CD4-positive, alpha-beta T cell treated with Interleukin-4 for 1 hour (primary cell): ENCODE measurements at regions not wholly inside any gene's neighbourhood (a gene's known extent, or its start where the extent isn't known, plus 50 kb on each side); places are given as distances from the start of the nearest gene placed in this dataset.

ENCODE experiments used
- DNase-seq, 2 donors: peaks; one replicate each; pipeline ENCODE4 v3.0.0-alpha.2; 2020 to 2022

DNA sequence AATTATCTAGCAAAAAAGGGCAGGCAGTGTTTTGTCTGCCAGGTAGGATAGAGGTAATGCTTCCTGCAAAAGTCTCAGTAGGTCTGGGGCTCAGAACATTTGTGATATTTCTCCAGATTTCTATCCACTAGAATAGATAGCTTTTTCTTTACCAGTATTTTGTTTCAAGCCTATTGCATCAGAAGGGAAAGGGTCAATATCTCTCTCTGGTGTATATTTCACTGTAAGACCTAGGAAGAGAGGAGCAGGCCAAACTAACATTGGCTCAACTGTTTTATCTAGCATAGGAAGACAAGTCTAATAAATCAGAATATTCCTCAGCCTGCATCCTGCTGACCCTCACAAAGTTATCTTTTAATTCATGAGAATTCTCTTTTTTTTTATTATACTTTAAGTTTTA, 106.7 kb upstream of the DAAM1 start:
- no peak for DNase-seq

DNA sequence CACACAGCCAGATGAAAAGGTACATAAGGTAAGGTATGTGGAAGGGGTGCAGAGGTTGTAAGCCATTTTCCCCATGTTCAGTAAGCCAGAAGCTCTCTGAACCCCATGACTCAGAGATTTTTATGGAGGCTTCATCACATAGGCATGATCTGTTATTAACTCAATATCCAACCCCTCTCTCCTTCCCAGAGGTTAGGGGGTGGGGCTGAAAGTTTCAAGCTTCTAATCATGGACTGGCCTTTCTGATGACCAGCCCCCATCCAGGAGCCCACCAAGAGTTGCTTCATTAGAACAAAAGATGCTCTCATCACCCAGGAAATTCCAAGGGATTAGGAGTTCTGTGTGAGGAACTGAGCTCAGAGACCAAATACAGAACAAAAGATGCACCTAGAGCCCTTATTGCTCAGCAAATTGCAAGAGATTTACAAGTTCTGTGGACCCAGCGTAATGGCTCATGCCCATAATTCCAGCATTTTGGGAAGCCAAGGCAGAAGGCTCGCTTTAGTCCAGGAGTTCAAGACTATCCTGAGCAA, 103.2 kb upstream of the DAAM1 start:
- no peak for DNase-seq

GRCh38 chr14:59086241-59086882, 102.1 kb upstream of the DAAM1 start:
- DNase-seq: no peak

DNA sequence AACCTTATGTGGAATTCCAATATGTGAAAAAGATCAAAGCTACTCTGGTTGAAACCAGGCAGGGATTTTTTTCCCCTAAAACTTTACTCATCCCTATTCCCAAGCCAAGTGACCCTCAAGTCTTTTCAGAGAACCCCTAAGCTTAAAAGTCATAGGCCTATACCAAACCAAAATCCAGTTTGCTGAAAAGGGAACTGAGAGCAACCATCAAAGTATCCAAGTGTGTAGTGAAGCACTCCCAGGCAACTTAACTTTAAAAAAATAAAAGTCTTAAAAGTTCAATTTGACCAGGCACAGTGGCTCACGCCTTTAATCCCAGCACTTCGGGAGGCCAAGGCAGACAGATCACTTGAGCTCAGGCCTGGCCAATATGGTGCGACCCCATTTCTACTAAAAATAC, 101.2 kb upstream of the DAAM1 start:
- DNase-seq: no peak

DNA sequence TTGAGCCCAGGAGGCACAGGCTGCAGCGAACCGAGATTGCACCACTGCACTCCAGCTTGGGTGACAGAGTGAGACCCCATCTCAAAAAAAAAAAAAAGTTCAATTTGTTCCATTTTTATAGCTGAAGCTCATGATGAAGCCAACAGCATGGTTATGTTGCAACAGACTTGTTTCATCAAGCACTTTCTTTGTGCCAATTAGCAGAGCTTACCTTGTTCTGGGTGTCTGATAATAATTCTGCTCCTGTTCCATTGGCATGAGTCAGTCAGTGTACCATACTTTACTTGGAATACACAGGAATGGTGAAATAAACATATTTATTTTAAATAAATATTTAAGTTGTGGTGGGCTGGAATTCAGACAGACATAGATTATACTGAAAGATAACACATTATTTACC, 100.8 kb upstream of the DAAM1 start:
- no peak for DNase-seq

DNA sequence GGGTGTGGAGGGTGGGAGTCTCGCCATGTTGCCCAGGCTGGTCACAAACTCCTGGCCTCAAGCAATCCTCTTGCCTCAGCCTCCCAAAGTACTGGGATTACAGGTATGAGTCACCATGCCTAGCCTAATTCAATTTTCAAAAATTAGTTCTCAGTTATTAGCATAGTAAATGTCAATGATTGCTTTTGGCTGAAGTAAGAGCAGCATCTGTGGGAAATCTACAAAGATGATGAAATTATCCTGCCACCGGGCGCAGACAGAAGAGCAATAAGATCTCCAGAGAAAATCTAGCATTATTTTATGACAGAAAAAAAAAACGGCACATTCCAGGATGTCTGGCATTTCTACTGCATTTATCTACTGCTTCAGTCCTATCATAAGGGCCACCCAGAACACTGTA, 97.9 kb upstream of the DAAM1 start:
- no peak for DNase-seq

DNA sequence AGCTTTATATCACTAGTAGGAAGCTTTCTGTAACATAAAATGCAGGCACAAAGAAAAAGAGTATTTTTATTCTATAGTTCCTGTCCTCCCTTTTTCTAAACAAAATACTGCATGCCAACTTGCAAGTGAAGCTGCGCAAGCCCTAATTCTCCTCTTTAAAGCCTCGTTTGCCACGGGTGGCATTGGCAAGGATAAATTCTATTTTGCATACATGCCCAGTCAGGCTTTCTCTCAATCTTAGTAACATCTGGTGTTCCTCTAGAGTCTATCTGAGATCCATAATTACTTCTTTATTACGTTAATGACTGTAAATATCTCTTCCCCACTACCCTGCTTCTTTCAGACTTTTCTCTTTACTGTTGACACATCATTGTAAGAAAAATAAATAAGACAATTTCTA, 97.1 kb upstream of the DAAM1 start:
- no peak for DNase-seq

- no peak for DNase-seq
These were observed 96.5 kb upstream of the DAAM1 start for GRCh38 chr14:59091976-59092375.

DNA sequence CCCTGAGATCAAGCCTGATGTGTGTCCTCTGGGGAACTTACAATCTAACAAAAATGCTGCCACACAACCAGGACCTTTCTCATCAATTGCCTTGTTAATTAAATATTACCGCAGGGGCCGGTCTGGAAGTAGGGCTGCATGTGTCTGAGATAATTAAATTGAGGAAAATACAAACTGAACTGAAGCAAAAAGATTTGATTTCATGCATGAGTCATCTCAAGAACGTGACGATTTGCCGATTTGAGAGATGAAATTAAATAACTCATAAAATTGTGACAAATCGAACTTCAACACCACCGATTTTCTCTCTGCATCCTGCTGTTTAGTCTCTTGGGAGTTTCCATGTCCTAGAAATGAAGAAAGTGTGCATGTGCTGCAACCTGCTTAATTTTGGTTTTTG, 94.6 kb upstream of the DAAM1 start:
- no peak for DNase-seq

DNA sequence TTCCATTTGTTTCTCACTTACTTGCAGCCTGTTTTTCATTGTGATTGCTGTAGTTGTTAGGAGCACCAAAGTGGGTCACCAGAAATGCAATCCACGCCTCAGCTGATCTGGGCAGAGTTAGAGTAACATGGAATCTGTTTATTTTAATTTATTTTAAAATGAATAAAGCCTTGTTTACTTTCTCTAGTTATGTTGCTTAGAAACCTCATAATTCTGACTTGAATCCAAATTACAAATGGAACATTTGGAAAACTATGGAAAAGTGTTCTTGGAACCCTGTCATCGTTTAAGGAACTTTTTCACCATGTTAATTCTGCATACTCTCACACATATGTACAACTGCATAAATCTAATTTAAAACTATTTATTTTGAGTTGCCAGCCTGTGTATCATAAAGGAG, 92.2 kb upstream of the DAAM1 start:
- DNase-seq: no peak

- DNase-seq: no peak
These were observed 90.8 kb upstream of the DAAM1 start for GRCh38 chr14:59097681-59098080.

DNA sequence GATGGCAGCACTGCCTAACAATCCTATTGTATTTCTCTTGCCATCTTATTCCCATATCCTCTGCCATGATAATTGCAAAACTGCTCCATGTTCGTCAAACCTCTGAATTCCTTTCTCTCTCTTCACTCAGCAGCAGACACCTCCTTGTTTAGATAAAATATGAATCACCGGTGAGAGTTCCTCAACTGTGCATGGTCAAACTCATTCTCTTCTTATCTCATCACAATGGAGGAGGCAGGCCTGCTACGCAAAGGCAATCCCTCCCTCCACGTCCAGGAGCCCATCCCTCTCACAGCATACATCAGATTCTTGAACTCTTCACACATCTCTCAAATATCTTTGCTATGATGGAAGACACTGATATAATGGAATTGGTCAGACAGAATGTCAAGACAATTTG, 90.1 kb upstream of the DAAM1 start:
- no peak for DNase-seq

- no peak for DNase-seq
These were observed 88.3 kb upstream of the DAAM1 start for GRCh38 chr14:59100205-59100604.

GRCh38 chr14:59101476-59101875, 87.0 kb upstream of the DAAM1 start:
- DNase-seq: no peak

DNA sequence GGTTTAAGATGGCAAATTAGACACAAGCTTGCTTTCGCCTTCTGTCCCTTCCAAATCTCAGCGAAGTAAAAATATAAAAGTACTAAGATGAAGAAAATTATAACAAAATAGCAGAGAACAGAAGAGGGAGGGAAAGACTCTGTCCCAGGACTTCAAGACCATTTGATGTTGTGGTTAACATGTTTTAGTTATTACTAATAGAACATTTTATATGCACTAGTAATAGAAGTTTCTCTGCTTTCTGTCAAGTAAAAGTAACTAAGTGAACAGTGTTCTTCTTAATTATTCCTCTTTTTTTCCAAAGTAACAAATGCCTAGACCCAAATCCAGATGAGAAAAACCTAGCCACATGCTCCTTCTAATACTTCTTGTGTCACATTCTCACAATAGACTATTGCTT, 85.1 kb upstream of the DAAM1 start:
- no peak for DNase-seq

DNA sequence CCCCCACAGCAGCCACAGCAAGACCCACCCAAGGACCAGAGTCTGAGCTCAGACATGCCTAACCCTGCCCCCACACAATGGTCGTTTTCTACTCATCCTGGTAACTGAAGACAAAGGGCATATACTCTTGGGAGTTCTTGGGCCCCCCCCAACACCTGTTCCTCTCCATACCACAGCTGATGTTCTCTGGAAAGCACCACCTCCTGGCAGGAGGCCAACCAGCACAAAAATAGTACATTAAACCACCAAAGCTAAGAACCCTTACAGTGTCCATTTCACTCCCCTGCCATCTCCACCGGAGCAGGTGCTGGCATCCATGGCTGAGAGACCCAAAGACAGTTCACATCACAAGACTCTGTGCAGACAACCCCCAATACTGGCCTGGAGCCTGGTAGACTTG, 80.6 kb upstream of the DAAM1 start:
- DNase-seq: no peak

- no peak for DNase-seq
These were observed 71.5 kb upstream of the DAAM1 start for GRCh38 chr14:59116984-59117415.

DNA sequence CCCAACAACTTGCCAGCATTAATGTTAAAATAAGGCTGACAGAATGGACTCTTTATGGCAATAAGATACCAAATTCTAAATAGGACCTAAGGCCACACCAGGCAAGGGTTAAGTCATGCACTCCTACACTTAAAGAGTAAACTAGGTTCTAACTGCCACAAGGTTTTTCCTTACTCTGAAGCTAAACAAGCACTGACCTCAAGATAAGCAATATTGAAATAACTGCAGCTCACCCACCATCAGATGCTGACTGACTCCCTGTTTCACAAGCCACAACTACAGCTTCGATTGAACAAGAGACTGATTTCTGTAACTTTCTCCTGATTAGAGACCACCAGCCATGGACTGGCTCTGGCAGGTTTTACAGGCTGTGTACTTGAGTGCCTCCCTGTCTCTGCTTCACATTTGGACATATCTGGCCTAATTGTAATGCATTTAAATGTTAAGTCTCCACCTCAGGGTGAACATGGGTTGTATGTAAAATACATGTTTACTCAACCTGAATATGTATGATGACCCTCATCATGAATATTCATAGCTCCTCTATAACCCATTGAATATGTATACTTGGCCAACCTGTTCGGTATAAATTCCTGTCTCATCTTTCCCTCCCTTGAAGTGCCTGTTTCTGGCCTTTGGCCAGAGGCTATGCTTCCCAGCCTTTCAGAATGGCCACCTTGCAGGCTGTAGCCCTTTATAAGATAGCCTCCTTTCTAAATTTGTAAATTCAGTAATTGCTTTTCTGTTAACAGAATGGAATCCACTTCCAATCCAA, 70.5 kb upstream of the DAAM1 start:
- DNase-seq: no peak

- DNase-seq: no peak
These were observed 67.5 kb upstream of the DAAM1 start for GRCh38 chr14:59120921-59121320.

GRCh38 chr14:59123531-59123930, 64.9 kb upstream of the DAAM1 start:
- DNase-seq: no peak

DNA sequence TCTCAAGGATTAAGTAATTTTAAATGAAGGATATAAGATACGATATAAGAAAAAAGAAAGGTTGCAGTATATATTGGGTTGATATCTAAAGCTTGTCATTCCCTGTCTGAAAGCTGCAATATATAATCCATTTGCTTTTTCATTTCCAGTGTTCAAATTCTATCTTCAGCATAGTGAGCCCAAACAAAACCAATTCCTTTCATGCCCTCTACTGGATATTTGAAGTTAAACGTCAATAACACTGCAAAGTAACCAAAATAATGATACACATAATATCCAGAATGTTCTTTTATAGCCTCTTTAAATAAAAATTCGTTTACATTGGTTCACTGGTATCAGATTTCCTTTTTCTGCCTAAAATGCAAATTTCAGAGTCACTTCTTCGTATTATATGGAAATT, 64.5 kb upstream of the DAAM1 start:
- DNase-seq: no peak

GRCh38 chr14:59125156-59125555, 63.3 kb upstream of the DAAM1 start:
- DNase-seq: no peak

DNA sequence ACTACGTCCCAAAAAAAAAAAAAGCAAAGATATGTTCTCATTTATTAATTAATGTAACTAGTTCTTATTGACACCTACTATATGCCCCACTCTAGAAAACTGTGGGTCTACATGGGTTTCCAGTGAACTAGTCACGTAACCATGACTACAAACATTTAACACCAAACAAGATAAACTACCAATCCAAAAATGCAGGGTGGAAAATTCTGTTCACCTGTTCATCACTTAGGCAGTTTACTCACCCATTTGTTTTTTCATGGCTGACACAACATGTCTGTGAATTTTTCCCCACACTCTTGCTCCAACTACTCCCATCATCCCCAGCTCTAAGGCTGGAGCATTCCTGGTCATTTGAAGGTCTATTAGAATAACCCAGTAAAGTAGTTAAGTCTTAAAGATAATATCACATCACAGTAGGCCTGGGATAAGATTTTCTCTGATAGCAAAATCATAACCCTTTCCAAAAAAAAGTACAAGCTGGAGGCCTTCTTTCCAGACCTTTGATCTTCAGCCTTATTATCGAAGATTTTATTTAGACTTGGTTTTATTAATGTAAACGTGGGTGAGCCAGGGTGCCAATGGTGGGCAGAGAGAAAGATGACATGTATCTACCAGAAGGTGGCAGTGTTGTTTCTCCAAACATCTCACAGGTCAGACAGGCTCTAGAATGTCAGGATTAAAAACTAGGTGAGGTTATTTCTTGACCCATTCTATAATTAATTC, 61.6 kb upstream of the DAAM1 start:
- peak; percentile 26 to 66 for DNase-seq

DNA sequence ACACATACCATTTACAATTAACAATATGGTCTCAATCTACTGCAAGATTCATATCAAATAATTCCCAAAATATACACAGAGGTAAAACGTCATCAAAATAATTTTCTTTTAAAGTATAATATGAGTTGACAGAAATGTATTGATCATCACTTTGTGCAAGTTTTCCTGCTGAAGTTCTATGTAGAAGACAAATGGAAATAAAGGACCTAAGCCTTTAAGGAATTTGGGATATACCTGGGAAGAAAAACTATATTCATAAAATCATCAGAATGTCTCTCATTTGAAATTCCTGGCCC, 61.1 kb upstream of the DAAM1 start:
- DNase-seq: no peak
